PC-3 (cell line): ENCODE measurements at regions not wholly inside any gene's neighbourhood (a gene's known extent, or its start where the extent isn't known, plus 50 kb on each side); places are given as distances from the start of the nearest gene placed in this dataset.

Experiments used
- ATAC-seq: fragments of 200-7000 bp; cut with Tn5 transposase; 2 replicates; pipeline ENCODE4 v1.9.1; 2020; ENCODE audit warnings: mild to moderate bottlenecking, moderate library complexity
- BruUV-seq: library from RNA; stranded (reverse); fragments of 400-500 nt; replicated peaks from 2 replicates; lab custom pipeline; 2021; lab: Mats Ljungman, UMichigan
- CTCF ChIA-PET: fragments of 300-600 bp; sonication (Branson Sonifier 250); formaldehyde crosslinking; loops from one replicate; lab custom pipeline; 2022; ENCODE audit warnings: antibody characterized with exemption; lab: Charles Lee
- POLR2A ChIA-PET: fragments of 300-600 bp; sonication (Branson Sonifier 250); formaldehyde crosslinking; loops from one replicate; lab custom pipeline; 2022; ENCODE audit warnings: antibody characterized with exemption; ENCODE audit not compliant: unreplicated experiment; lab: Charles Lee
- DNase-seq: peaks from one replicate; pipeline ENCODE4 v3.0.0-alpha.2; 2015
- H2AFZ ChIP-seq: fragments of 300-600 bp; sonication (generic); 2 replicates; pipeline ENCODE4 v1.6.0; 2016; ENCODE audit warnings: antibody characterized with exemption, low read length
- H3F3A ChIP-seq: fragments of 300-600 bp; sonication (generic); one replicate; pipeline ENCODE4 v1.6.0; 2017; ENCODE audit warnings: antibody characterized with exemption, low read length, control low read depth, mild to moderate bottlenecking; ENCODE audit not compliant: unreplicated experiment
- H3K27ac ChIP-seq: fragments of 300-600 bp; sonication (generic); 2 replicates; pipeline ENCODE4 v1.5.1; 2016; ENCODE audit warnings: mild to moderate bottlenecking, low read length
- H3K27me3 ChIP-seq: fragments of 300-600 bp; sonication (generic); 2 replicates; pipeline ENCODE4 v1.6.1; 2016; ENCODE audit warnings: low read length, mixed read lengths
- H3K36me3 ChIP-seq: fragments of 300-600 bp; sonication (generic); 2 replicates; pipeline ENCODE4 v1.6.1; 2016; ENCODE audit warnings: low read depth, mixed run types, low read length, mixed read lengths
- H3K4me1 ChIP-seq: fragments of 300-600 bp; sonication (generic); 2 replicates; pipeline ENCODE4 v1.5.1; 2016; ENCODE audit warnings: low read length; ENCODE audit not compliant: insufficient read depth
- H3K4me2 ChIP-seq: fragments of 300-600 bp; sonication (generic); 2 replicates; pipeline ENCODE4 v1.6.0; 2016; ENCODE audit warnings: low read length
- H3K4me3 ChIP-seq: fragments of 300-600 bp; sonication (generic); 2 replicates; pipeline ENCODE4 v1.5.1; 2016; ENCODE audit warnings: mild to moderate bottlenecking, low read length, mixed read lengths
- H3K79me2 ChIP-seq: fragments of 300-600 bp; sonication (generic); 2 replicates; pipeline ENCODE4 v1.6.1; 2017; ENCODE audit warnings: low read length, mixed read lengths
- H3K9ac ChIP-seq: fragments of 300-600 bp; sonication (generic); 2 replicates; pipeline ENCODE4 v1.6.0; 2016; ENCODE audit warnings: mild to moderate bottlenecking, low read length
- H3K9me2 ChIP-seq: fragments of 300-600 bp; sonication (generic); replicated peaks from 2 replicates; pipeline ENCODE4 v1.6.1; 2016; ENCODE audit warnings: mixed run types, low read length, mixed read lengths
- H3K9me3 ChIP-seq: fragments of 300-600 bp; sonication (generic); 2 replicates; pipeline ENCODE4 v1.6.1; 2016; ENCODE audit warnings: low read length, mixed read lengths
- H4K20me1 ChIP-seq: fragments of 300-600 bp; sonication (generic); 2 replicates; pipeline ENCODE4 v1.6.1; 2016; ENCODE audit warnings: low read length, mixed read lengths
- CTCF ChIP-seq: fragments of 300-600 bp; sonication (generic); conservative IDR thresholded peaks from 2 replicates; pipeline ENCODE4 v1.5.1; 2017; ENCODE audit warnings: antibody characterized with exemption, low read depth, mild to moderate bottlenecking, low read length
- EZH2 ChIP-seq: fragments of 300-600 bp; sonication (generic); IDR thresholded peaks from one replicate; pipeline ENCODE4 v1.6.1; 2017; ENCODE audit warnings: antibody characterized with exemption, mild to moderate bottlenecking, low read length; ENCODE audit not compliant: unreplicated experiment
- EZH2phosphoT487 ChIP-seq: fragments of 300-600 bp; sonication (generic); IDR thresholded peaks from 2 replicates; pipeline ENCODE4 v1.6.1; 2018; ENCODE audit warnings: mild to moderate bottlenecking, antibody characterized with exemption, low read length, borderline replicate concordance
- intact Hi-C: fragments of 100-400 bp; cut with micrococcal nuclease; formaldehyde crosslinking; loops from 2 replicates; pipeline ENCODE4 v1.9.0; 2023

DNA sequence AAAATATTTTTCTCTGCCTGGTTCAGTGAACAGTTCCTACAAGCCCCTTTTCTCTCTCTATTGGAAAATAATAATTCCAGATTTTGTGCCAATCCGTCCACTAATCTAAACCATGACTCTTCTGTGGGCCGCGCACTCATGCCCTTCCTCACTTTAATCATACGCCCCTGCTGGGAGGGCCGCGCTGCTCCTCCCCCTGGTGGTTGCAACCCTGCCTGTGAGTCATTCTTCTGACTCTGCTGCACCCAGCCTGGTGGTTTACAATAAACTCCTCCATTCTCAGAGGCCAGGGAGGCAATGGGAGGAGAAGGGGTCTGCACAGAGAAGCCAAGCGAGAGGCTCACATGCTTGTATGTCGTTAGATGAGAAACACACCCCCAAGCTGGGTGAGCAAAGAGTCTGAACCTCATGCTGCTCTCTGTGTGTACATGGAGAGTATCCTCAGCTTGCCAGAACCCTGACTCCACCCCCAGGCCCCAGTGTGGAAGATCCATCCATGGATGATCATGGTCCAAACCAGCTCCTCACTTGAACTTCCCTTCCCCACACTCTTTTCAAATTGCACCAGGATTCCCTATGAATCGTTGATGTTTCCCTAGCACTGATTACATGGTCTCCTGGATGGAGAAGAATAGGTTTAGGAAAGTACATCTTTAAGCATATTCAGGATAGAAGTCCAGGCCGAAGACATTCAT is 228.9 kb downstream of the ANKRD30B start:
- no peaks in the 10 kb centered on the region for H4K20me1 ChIP-seq
- intact Hi-C loops = no loop called here

DNA sequence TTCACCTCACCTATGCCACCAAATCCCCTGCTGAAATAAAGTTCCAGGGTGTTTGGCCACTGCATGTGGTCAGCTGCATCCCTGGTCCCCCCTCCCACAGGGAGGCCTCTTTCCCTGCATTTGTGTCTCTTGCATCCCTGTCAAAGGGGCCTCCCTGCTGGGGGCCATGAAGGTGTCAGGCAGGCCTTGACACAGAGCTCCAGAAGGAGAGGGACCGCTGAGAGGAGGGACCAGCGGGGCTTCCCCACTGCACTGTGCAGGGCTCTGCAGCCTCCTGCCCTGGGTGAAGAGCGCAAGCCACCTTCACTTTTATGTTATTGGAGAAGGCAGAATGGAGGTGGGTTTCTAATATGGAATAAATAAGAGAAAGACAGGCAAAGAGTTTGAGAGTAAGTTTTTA is 230.2 kb downstream of the ANKRD30B start:
- no peak for TF ChIP-seq EZH2
- no peak for TF ChIP-seq CTCF
- no peak for TF ChIP-seq EZH2phosphoT487
- H3K27me3 ChIP-seq = no peaks in the 10 kb centered on the region
- H3K4me3 ChIP-seq = no peak overlapping the region
- no peaks in the 10 kb centered on the region for H4K20me1 ChIP-seq
- no peaks in the 10 kb centered on the region for H3K9me3 ChIP-seq
- no peak overlapping the region for H2AFZ ChIP-seq
- DNase-seq (no peak), ATAC-seq (no peak)
- no TSS peak for BruUV-seq
- CTCF ChIA-PET = no interaction called here
- H3K9ac ChIP-seq = no peak overlapping the region
- intact Hi-C loops = no loop called here
- H3K4me1 ChIP-seq = peaks cover 40% of the 10 kb centered on the region
- H3K27ac ChIP-seq = no peak overlapping the region
- H3K79me2 ChIP-seq = no peaks in the 10 kb centered on the region
- H3K4me2 ChIP-seq = no peak overlapping the region
- no peaks in the 10 kb centered on the region for H3F3A ChIP-seq
- H3K36me3 ChIP-seq = no peaks in the 10 kb centered on the region
- POLR2A ChIA-PET = no interaction called here
- no peaks in the 10 kb centered on the region for H3K9me2 ChIP-seq

More for the DNA sequence above, 228.9 kb downstream of the ANKRD30B start:
- no peaks in the 10 kb centered on the region for H3K27me3 ChIP-seq
- H3K4me3 ChIP-seq = no peak overlapping the region
- H3K27ac ChIP-seq = peak overlapping the region; percentile 97
- BruUV-seq = no TSS peak
- no peaks in the 10 kb centered on the region for H3K9me2 ChIP-seq
- H3K79me2 ChIP-seq = no peaks in the 10 kb centered on the region
- H3K4me2 ChIP-seq = peak overlapping the region; percentile 69
- H3K9ac ChIP-seq = peak overlapping the region; percentile 80; the same call in 1 of the 2 replicates
- CTCF ChIA-PET = interaction anchor here (1.0 kb wide), 1 partner anchor 23 kb away, joined by 3 read pairs; no protein-coding TSS in a partner anchor
- POLR2A ChIA-PET = no interaction called here
- H3K36me3 ChIP-seq = no peaks in the 10 kb centered on the region
- H3K4me1 ChIP-seq = peaks cover 51% of the 10 kb centered on the region
- TF ChIP-seq EZH2 (no peak), CTCF (peak; percentile 48; the same call in 1 of the 2 replicates)
- DNase-seq (peak; percentile 82), ATAC-seq (peak; percentile 43)
- H3F3A ChIP-seq = peaks cover 3% of the 10 kb centered on the region
- H3K9me3 ChIP-seq = no peaks in the 10 kb centered on the region
- no peak overlapping the region for H2AFZ ChIP-seq

GRCh38 chr18:14978962-14979535 is 231.1 kb downstream of the ANKRD30B start:
- Histone ChIP-seq H3K79me2 (no peaks in the 10 kb centered on the region), H2AFZ (peak overlapping the region; percentile 59), H3K9me2 (no peaks in the 10 kb centered on the region), H3K27ac (no peak overlapping the region), H3K4me3 (no peak overlapping the region), H3K9me3 (no peaks in the 10 kb centered on the region), H3F3A (no peaks in the 10 kb centered on the region), H3K36me3 (no peaks in the 10 kb centered on the region), H3K27me3 (no peaks in the 10 kb centered on the region), H3K9ac (no peak overlapping the region), H4K20me1 (no peaks in the 10 kb centered on the region), H3K4me2 (no peak overlapping the region), H3K4me1 (peaks cover 32% of the 10 kb centered on the region)
- intact Hi-C loops = no loop called here
- ATAC-seq (peak; percentile 16; the same call in 1 of the 2 replicates), DNase-seq (peak; percentile 79)
- POLR2A ChIA-PET = no interaction called here
- TF ChIP-seq EZH2 = no peak
- TF ChIP-seq CTCF = peak; percentile 78
- TF ChIP-seq EZH2phosphoT487 = no peak
- CTCF ChIA-PET = no interaction called here
- no TSS peak for BruUV-seq
